Activated T-cell treated with anti-CD3 and anti-CD28 coated beads for 24 hours (primary cell): ENCODE measurements at regions not wholly inside any gene's neighbourhood (a gene's known extent, or its start where the extent isn't known, plus 50 kb on each side); places are given as distances from the start of the nearest gene placed in this dataset.

ENCODE experiments used
- DNase-seq: peaks from one replicate; pipeline ENCODE4 v3.0.0-alpha.2; 2020; ENCODE audit warnings: low read depth

GRCh38 chr1:2916706-2917105 lies 104.6 kb upstream of the ACTRT2 start:
- DNase-seq, result no peak

- no peak for DNase-seq
Measured at GRCh38 chr1:2917284-2917683, 104.0 kb upstream of the ACTRT2 start.

GRCh38 chr1:2918441-2918840 lies 102.8 kb upstream of the ACTRT2 start:
- no peak for DNase-seq

- no peak for DNase-seq
Measured at GRCh38 chr1:2919841-2920240, 101.4 kb upstream of the ACTRT2 start.

- no peak for DNase-seq
Measured at GRCh38 chr1:2920421-2921015, 100.7 kb upstream of the ACTRT2 start.

- DNase-seq, result peak; percentile 13
Measured at GRCh38 chr1:2921970-2922686, 99.1 kb upstream of the ACTRT2 start.

GRCh38 chr1:2923351-2923750 lies 97.9 kb upstream of the ACTRT2 start:
- no peak for DNase-seq

- DNase-seq, result no peak
Measured at GRCh38 chr1:2925291-2925690, 96.0 kb upstream of the ACTRT2 start.

- no peak for DNase-seq
Measured at GRCh38 chr1:2925918-2926317, 95.3 kb upstream of the ACTRT2 start.

- DNase-seq, result no peak
Measured at GRCh38 chr1:2926447-2927055, 94.7 kb upstream of the ACTRT2 start.

- DNase-seq, result no peak
Measured at GRCh38 chr1:2927393-2928360, 93.6 kb upstream of the ACTRT2 start.

GRCh38 chr1:2928366-2929325 lies 92.6 kb upstream of the ACTRT2 start:
- no peak for DNase-seq

GRCh38 chr1:2929335-2929734 lies 91.9 kb upstream of the ACTRT2 start:
- DNase-seq, result no peak

- no peak for DNase-seq
Measured at GRCh38 chr1:2930016-2930815, 91.1 kb upstream of the ACTRT2 start.

- DNase-seq, result no peak
Measured at GRCh38 chr1:2930913-2931723, 90.1 kb upstream of the ACTRT2 start.

GRCh38 chr1:2931724-2932401 lies 89.4 kb upstream of the ACTRT2 start:
- no peak for DNase-seq

GRCh38 chr1:2932671-2933350 lies 88.5 kb upstream of the ACTRT2 start:
- no peak for DNase-seq

GRCh38 chr1:2933431-2934155 lies 87.7 kb upstream of the ACTRT2 start:
- DNase-seq, result no peak
